Loucy (cell line): ENCODE measurements at regions not wholly inside any gene's neighbourhood (a gene's known extent, or its start where the extent isn't known, plus 50 kb on each side); places are given as distances from the start of the nearest gene placed in this dataset.

Source experiments
- H2AFZ ChIP-seq: fragments of 200-600 bp; sonication (generic); 2 replicates; pipeline ENCODE4 v1.6.0; 2016; ENCODE audit warnings: antibody characterized with exemption, mild to moderate bottlenecking, low read length, moderate library complexity
- H3F3A ChIP-seq: fragments of 200-600 bp; 2 replicates; pipeline ENCODE4 v1.6.0; 2016; ENCODE audit warnings: antibody characterized with exemption, low read depth, mild to moderate bottlenecking
- H3K27me3 ChIP-seq: fragments of 200-600 bp; sonication (generic); 2 replicates; pipeline ENCODE4 v1.6.1; 2014; ENCODE audit warnings: low read length, mild to moderate bottlenecking; ENCODE audit not compliant: insufficient read depth, poor library complexity, severe bottlenecking
- H3K36me3 ChIP-seq: fragments of 200-600 bp; sonication (generic); 2 replicates; pipeline ENCODE4 v1.6.1; 2016; ENCODE audit warnings: low read length; ENCODE audit not compliant: insufficient read depth
- H3K4me1 ChIP-seq: fragments of 200-600 bp; sonication (generic); 2 replicates; pipeline ENCODE4 v1.5.1; 2014; ENCODE audit warnings: low read length, mild to moderate bottlenecking; ENCODE audit not compliant: insufficient read depth, poor library complexity, severe bottlenecking
- H3K4me2 ChIP-seq: fragments of 200-600 bp; sonication (generic); 2 replicates; pipeline ENCODE4 v1.6.0; 2014; ENCODE audit warnings: antibody characterized with exemption, low read length, low read depth, mild to moderate bottlenecking; ENCODE audit not compliant: poor library complexity, severe bottlenecking
- H3K4me3 ChIP-seq: fragments of 200-600 bp; sonication (generic); 2 replicates; pipeline ENCODE4 v1.5.1; 2014; ENCODE audit warnings: low read length, mild to moderate bottlenecking, mixed read lengths; ENCODE audit not compliant: poor library complexity, severe bottlenecking
- H3K79me2 ChIP-seq: fragments of 200-600 bp; sonication (generic); 2 replicates; pipeline ENCODE4 v1.6.1; 2014; ENCODE audit warnings: low read length; ENCODE audit not compliant: insufficient read depth
- H3K9ac ChIP-seq: fragments of 200-600 bp; sonication (generic); 2 replicates; pipeline ENCODE4 v1.6.0; 2014; ENCODE audit warnings: mild to moderate bottlenecking, low read depth, low read length, moderate library complexity; ENCODE audit not compliant: poor library complexity, severe bottlenecking
- H3K9me2 ChIP-seq: fragments of 200-600 bp; sonication (generic); replicated peaks from 2 replicates; pipeline ENCODE4 v1.6.1; 2016; ENCODE audit warnings: low read depth, low read length, mixed read lengths
- H3K9me3 ChIP-seq: fragments of 200-600 bp; sonication (generic); 2 replicates; pipeline ENCODE4 v1.6.1; 2014; ENCODE audit warnings: mild to moderate bottlenecking, antibody characterized with exemption, low read length, low read depth; ENCODE audit not compliant: insufficient read depth
- H4K20me1 ChIP-seq: fragments of 200-600 bp; sonication (generic); 2 replicates; pipeline ENCODE4 v1.6.0; 2014; ENCODE audit warnings: antibody characterized with exemption, low read length, mild to moderate bottlenecking; ENCODE audit not compliant: insufficient read depth, poor library complexity, severe bottlenecking
- EZH2phosphoT487 ChIP-seq: fragments of 200-600 bp; IDR thresholded peaks from 2 replicates; pipeline ENCODE4 v1.6.1; 2018; ENCODE audit warnings: antibody characterized with exemption, mild to moderate bottlenecking, moderate library complexity, borderline replicate concordance
- TF ChIP-seq, protein P1 (sequence below): fragments of 200-600 bp; sonication (generic); conservative IDR thresholded peaks from 2 replicates; pipeline ENCODE4 v1.5.1; 2014; ENCODE audit warnings: mild to moderate bottlenecking, antibody characterized with exemption, low read length

DNA sequence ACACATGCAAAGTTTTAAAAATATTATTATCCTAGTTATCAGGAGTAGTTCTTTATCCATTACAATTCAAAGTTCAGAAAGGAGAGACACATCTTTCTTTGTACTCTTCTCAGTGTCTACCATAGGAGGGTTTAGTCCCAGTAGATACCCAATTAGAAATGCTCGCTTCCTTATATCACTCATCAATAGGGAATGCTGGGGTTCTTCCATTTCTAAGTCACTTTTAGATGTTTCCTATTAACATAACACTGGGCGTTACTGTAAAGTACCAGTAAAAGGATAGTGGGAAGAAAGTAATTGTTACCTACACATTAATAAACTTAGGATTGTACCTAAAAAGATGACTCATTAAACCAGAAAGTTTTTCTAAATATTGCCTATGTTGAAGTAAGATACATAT is 348.3 kb upstream of the CDH6 start:
- TF ChIP-seq EZH2phosphoT487 = no peak
- TF ChIP-seq, protein P1, sequence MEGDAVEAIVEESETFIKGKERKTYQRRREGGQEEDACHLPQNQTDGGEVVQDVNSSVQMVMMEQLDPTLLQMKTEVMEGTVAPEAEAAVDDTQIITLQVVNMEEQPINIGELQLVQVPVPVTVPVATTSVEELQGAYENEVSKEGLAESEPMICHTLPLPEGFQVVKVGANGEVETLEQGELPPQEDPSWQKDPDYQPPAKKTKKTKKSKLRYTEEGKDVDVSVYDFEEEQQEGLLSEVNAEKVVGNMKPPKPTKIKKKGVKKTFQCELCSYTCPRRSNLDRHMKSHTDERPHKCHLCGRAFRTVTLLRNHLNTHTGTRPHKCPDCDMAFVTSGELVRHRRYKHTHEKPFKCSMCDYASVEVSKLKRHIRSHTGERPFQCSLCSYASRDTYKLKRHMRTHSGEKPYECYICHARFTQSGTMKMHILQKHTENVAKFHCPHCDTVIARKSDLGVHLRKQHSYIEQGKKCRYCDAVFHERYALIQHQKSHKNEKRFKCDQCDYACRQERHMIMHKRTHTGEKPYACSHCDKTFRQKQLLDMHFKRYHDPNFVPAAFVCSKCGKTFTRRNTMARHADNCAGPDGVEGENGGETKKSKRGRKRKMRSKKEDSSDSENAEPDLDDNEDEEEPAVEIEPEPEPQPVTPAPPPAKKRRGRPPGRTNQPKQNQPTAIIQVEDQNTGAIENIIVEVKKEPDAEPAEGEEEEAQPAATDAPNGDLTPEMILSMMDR = no peak
- H3K4me3 ChIP-seq = no peak overlapping the region

DNA sequence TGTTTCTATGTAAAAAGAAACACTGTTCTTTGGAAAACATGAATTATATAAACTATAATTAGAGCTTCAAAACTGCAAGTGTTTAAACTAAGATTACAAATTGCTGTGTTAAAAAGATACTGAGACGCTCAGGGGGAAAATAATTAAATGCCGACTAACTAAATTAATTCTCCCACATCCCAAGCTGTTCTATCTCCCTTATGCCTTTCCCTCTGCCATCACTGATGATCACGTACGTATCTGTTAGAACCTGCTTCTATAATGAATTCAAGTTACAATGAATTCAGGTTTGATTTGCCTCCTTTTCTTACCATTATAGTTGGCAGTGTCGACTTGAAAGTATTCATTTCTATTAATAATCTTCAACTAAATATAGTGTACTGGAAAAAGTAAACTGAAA is 349.9 kb upstream of the CDH6 start:
- H3K9ac ChIP-seq = no peak overlapping the region
- H3K79me2 ChIP-seq = no peaks in the 10 kb centered on the region
- no peaks in the 10 kb centered on the region for H3K9me3 ChIP-seq
- H3K4me1 ChIP-seq = peaks cover 30% of the 10 kb centered on the region
- H3K27me3 ChIP-seq = no peaks in the 10 kb centered on the region
- no peaks in the 10 kb centered on the region for H4K20me1 ChIP-seq
- TF ChIP-seq, protein P1 = no peak
- no peak for TF ChIP-seq EZH2phosphoT487
- H3F3A ChIP-seq = no peaks in the 10 kb centered on the region
- H3K36me3 ChIP-seq = no peaks in the 10 kb centered on the region
- no peaks in the 10 kb centered on the region for H3K9me2 ChIP-seq
- no peak overlapping the region for H3K4me3 ChIP-seq
- no peak overlapping the region for H2AFZ ChIP-seq
- no peak overlapping the region for H3K4me2 ChIP-seq

More for the DNA sequence above, 348.3 kb upstream of the CDH6 start:
- Histone ChIP-seq H3K79me2 (no peaks in the 10 kb centered on the region), H3K9me2 (no peaks in the 10 kb centered on the region), H3K4me2 (no peak overlapping the region), H3K9me3 (no peaks in the 10 kb centered on the region), H3K9ac (no peak overlapping the region), H3K4me1 (peaks cover 17% of the 10 kb centered on the region), H4K20me1 (no peaks in the 10 kb centered on the region), H2AFZ (no peak overlapping the region), H3F3A (no peaks in the 10 kb centered on the region), H3K36me3 (no peaks in the 10 kb centered on the region), H3K27me3 (no peaks in the 10 kb centered on the region)

DNA sequence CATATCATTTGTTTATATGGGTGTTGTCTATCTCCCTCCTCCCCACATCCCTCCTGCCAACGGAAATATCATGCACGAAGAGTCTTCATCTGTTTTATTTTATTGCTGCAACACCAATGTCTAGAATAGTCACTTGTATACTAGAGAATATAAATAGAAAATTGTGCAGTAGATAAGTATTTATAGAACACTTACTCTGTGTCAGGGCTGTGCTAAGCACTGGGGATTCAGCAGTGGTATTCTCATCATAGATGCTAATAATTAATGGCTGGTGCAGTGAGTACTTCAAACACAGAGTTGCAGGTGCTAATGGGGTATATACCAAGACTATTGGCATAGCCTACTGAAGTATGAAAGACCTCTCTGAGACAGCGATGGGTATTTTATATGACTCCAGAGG is 353.5 kb upstream of the CDH6 start:
- H2AFZ ChIP-seq = no peak overlapping the region
- no peaks in the 10 kb centered on the region for H3K9me2 ChIP-seq
- H3K4me2 ChIP-seq = peak overlapping the region; percentile 58
- no peaks in the 10 kb centered on the region for H3K79me2 ChIP-seq
- H4K20me1 ChIP-seq = no peaks in the 10 kb centered on the region
- no peak for TF ChIP-seq EZH2phosphoT487
- TF ChIP-seq, protein P1 = no peak
- no peak overlapping the region for H3K4me3 ChIP-seq
- no peaks in the 10 kb centered on the region for H3K36me3 ChIP-seq
- H3K27me3 ChIP-seq = no peaks in the 10 kb centered on the region
- H3F3A ChIP-seq = no peaks in the 10 kb centered on the region
- peak overlapping the region; percentile 47 for H3K9ac ChIP-seq
- H3K4me1 ChIP-seq = peaks cover 42% of the 10 kb centered on the region
- no peaks in the 10 kb centered on the region for H3K9me3 ChIP-seq
